ENCODE measurements at regions not wholly inside any gene's neighbourhood (a gene's known extent, or its start where the extent isn't known, plus 50 kb on each side); places are given as distances from the start of the nearest gene placed in this dataset.

DNA sequence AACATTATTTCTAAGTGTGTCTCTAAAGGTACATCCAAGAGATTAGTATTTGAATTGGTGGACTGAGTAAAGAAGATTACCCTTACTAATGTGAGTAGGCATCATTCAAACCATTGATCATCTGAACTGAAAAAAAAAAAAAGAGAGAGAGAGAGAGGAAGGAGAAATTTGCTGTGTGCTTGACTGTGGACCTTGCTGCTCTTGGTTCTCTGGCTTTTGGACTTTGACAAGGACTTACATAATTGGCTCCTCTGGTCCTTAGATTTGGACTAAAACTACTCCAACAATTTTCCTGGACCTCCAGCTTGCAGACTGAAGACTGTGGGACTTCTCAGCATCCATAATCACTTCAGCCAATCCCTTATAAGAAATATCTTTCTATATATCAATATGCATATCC, 1091.9 kb upstream of the EDIL3 start:
- H3K4me1 ChIP-seq (replicated peaks in 1 of 4; ENCODE audit: control insufficient read depth in 3 of 4, insufficient read depth in 4 of 4, low read length in 3 of 4), result no peaks in the 10 kb centered on the region
- no peak overlapping the region for H2AFZ ChIP-seq (ENCODE audit: low read length)
- H3K4ac ChIP-seq (replicated peaks; ENCODE audit: insufficient read length, low read depth, low read length), result no peak overlapping the region
- DNase-seq (ENCODE audit: low read depth in 1 of 2, low spot score in 2 of 2) (no peak), FAIRE-seq (no peak)
- no peak overlapping the region for H2BK120ac ChIP-seq (replicated peaks; ENCODE audit: low read depth, low read length)
- no peak overlapping the region for H3K23ac ChIP-seq (ENCODE audit: insufficient read length)
- no peak overlapping the region for H2AK5ac ChIP-seq (ENCODE audit: low read depth, low read length)
- peaks cover 0 to 2% of the 10 kb centered on the region in 2 experiments; a peak in 1 of 4 replicates for H3K9me3 ChIP-seq (ENCODE audit: insufficient read depth in 2 of 2, low read depth in 1 of 2, low read length in 1 of 2)
- no peak overlapping the region for H3K4me2 ChIP-seq (ENCODE audit: insufficient read depth in 1 of 2, low read depth in 2 of 2, low read length in 2 of 2)
- H4K8ac ChIP-seq (ENCODE audit: extremely low read depth, insufficient read depth, low read length), result no peak overlapping the region
- no peak overlapping the region for H3K9ac ChIP-seq (replicated peaks in 1 of 4; ENCODE audit: extremely low read depth in 1 of 4, low read depth in 3 of 4, low read length in 3 of 4)
- CTCF ChIA-PET (ENCODE audit: partially characterized antibody), result interaction anchor here (0.6 kb wide), 1 partner anchor 234 kb away, joined by 3 read pairs; no protein-coding TSS in a partner anchor
- H3K36me3 ChIP-seq (ENCODE audit: control insufficient read depth in 2 of 4, insufficient read depth in 4 of 4, low read length in 3 of 4), result no peaks in the 10 kb centered on the region
- H2BK12ac ChIP-seq (ENCODE audit: low read depth, low read length), result no peak overlapping the region
- H3K23me2 ChIP-seq (ENCODE audit: low read depth, low read length), result no peaks in the 10 kb centered on the region
- no peaks in the 10 kb centered on the region for H4K20me1 ChIP-seq (replicated peaks in 1 of 2; ENCODE audit: control insufficient read depth in 1 of 2, insufficient read depth in 2 of 2, low read length in 2 of 2)
- no peak overlapping the region for H3K27ac ChIP-seq (ENCODE audit: low read depth, low read length)
- no peak overlapping the region for H3K14ac ChIP-seq (ENCODE audit: insufficient read length)
- H3K27me3 ChIP-seq (replicated peaks in 1 of 4; ENCODE audit: control insufficient read depth in 3 of 4, extremely low read depth in 1 of 4, insufficient read depth in 3 of 4, low read length in 3 of 4), result no peaks in the 10 kb centered on the region
- POLR2A ChIA-PET (ENCODE audit: partially characterized antibody), result no interaction called here
- H2BK5ac ChIP-seq (ENCODE audit: low read depth, low read length), result no peak overlapping the region
- H4K5ac ChIP-seq (ENCODE audit: insufficient read length, low read depth, low read length), result no peak overlapping the region
- no peaks in the 10 kb centered on the region for H3K79me1 ChIP-seq (ENCODE audit: low read depth, low read length)
- no peak overlapping the region for H2BK15ac ChIP-seq (ENCODE audit: low read length)
- no peaks in the 10 kb centered on the region for H3K79me2 ChIP-seq (ENCODE audit: control insufficient read depth in 1 of 2, insufficient read depth in 2 of 2, low read length in 2 of 2)
- H2BK20ac ChIP-seq (ENCODE audit: low read length), result no peak overlapping the region
- no peak for TF ChIP-seq RXRA (IDR thresholded peaks at IDR 0.05; ENCODE audit: insufficient read depth, low read depth, low read length)
- TF ChIP-seq RFX5 (IDR thresholded peaks at IDR 0.05; ENCODE audit: borderline replicate concordance, low read depth, low read length), result no peak
- TF ChIP-seq CHD1 (IDR thresholded peaks at IDR 0.05; ENCODE audit: low read depth, low read length), result no peak
- no peak for TF ChIP-seq NRF1 (IDR thresholded peaks at IDR 0.05; ENCODE audit: low read depth, low read length)
- TF ChIP-seq ZNF274 (IDR thresholded peaks at IDR 0.05; ENCODE audit: borderline replicate concordance, extremely low read depth, low read length), result no peak
- no peak for TF ChIP-seq FOSL1 (IDR thresholded peaks at IDR 0.05; ENCODE audit: insufficient read depth, low read depth, low read length)
- no peak for TF ChIP-seq HDAC2 (IDR thresholded peaks at IDR 0.05; ENCODE audit: borderline replicate concordance in 1 of 2, low read depth in 2 of 2, low read length in 2 of 2)
- TF ChIP-seq, protein P1, sequence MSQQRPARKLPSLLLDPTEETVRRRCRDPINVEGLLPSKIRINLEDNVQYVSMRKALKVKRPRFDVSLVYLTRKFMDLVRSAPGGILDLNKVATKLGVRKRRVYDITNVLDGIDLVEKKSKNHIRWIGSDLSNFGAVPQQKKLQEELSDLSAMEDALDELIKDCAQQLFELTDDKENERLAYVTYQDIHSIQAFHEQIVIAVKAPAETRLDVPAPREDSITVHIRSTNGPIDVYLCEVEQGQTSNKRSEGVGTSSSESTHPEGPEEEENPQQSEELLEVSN (IDR thresholded peaks at IDR 0.05), result no peak
- no peak for TF ChIP-seq CTBP2 (IDR thresholded peaks at IDR 0.05; ENCODE audit: borderline replicate concordance, insufficient read depth, insufficient read length, low read length)
- TF ChIP-seq, protein P2, sequence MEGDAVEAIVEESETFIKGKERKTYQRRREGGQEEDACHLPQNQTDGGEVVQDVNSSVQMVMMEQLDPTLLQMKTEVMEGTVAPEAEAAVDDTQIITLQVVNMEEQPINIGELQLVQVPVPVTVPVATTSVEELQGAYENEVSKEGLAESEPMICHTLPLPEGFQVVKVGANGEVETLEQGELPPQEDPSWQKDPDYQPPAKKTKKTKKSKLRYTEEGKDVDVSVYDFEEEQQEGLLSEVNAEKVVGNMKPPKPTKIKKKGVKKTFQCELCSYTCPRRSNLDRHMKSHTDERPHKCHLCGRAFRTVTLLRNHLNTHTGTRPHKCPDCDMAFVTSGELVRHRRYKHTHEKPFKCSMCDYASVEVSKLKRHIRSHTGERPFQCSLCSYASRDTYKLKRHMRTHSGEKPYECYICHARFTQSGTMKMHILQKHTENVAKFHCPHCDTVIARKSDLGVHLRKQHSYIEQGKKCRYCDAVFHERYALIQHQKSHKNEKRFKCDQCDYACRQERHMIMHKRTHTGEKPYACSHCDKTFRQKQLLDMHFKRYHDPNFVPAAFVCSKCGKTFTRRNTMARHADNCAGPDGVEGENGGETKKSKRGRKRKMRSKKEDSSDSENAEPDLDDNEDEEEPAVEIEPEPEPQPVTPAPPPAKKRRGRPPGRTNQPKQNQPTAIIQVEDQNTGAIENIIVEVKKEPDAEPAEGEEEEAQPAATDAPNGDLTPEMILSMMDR (IDR thresholded peaks at IDR 0.05; ENCODE audit: control extremely low read depth in 1 of 3, insufficient read depth in 1 of 3, low read depth in 1 of 3, low read length in 3 of 3), result no peak
- TF ChIP-seq JUND (IDR thresholded peaks at IDR 0.05; ENCODE audit: low read length), result no peak
- H3K56ac ChIP-seq (replicated peaks; ENCODE audit: insufficient read length, low read depth, low read length), result no peak overlapping the region
- no peak overlapping the region for H4K91ac ChIP-seq (replicated peaks; ENCODE audit: insufficient read length, low read length)
- H3K4me3 ChIP-seq (ENCODE audit: extremely low read depth in 1 of 4, insufficient read depth in 2 of 4, low read depth in 3 of 4, low read length in 4 of 4), result no peak overlapping the region
- H3K18ac ChIP-seq (ENCODE audit: extremely low read depth, low read length), result no peak overlapping the region

All from H1 (cell line).